ENCODE measurements at regions not wholly inside any gene's neighbourhood (a gene's known extent, or its start where the extent isn't known, plus 50 kb on each side); places are given as distances from the start of the nearest gene placed in this dataset.

GRCh38 chr2:238596571-238597551, 170.1 kb downstream of the ASB1 start:
- no peak overlapping the region for H2AFZ ChIP-seq (ENCODE audit: insufficient read depth, low read depth, low read length, poor library complexity, severe bottlenecking)

More at GRCh38 chr2:238596571-238597551, 170.1 kb downstream of the ASB1 start:
- 73% methylated on average over 20 of the region's 24 CpGs for WGBS (ENCODE audit: insufficient coverage)
- H3K9me3 ChIP-seq (ENCODE audit: control extremely low read depth in 1 of 3, control insufficient read depth in 2 of 3, insufficient read depth in 1 of 3, low read length in 2 of 3): peaks cover 0 to 3% (median 0%) of the 10 kb centered on the region in 3 donors
- intact Hi-C loops (cut with micrococcal nuclease): no loop called here
- H3K9ac ChIP-seq (ENCODE audit: low read length): no peak overlapping the region
- CTCF ChIA-PET: no interaction called here
- H3K4me3 ChIP-seq (ENCODE audit: control extremely low read depth in 1 of 5, extremely low read depth in 1 of 5, insufficient read depth in 1 of 5, low read depth in 2 of 5, low read length in 4 of 5): no peak overlapping the region
- H3K4me1 ChIP-seq (ENCODE audit: control insufficient read depth in 2 of 2, insufficient read depth in 2 of 2, low read length in 2 of 2): no peaks in the 10 kb centered on the region
- ATAC-seq (ENCODE audit: low read depth) (no peak), DNase-seq (no peak)
- no peaks in the 10 kb centered on the region for H3K27me3 ChIP-seq (replicated peaks in 1 of 4; ENCODE audit: control extremely low read depth in 1 of 4, control insufficient read depth in 3 of 4, insufficient read depth in 4 of 4, low read length in 3 of 4)
- H3K27ac Mint-ChIP-seq: no peak overlapping the region
- no peaks in the 10 kb centered on the region for H4K20me1 ChIP-seq (ENCODE audit: control insufficient read depth, insufficient read depth, low read length, poor library complexity, severe bottlenecking)
- no peak overlapping the region for H3K27ac ChIP-seq (ENCODE audit: low read length in 2 of 2)
- H3K9me3 Mint-ChIP-seq (ENCODE audit: insufficient read depth): no peaks in the 10 kb centered on the region
- H3K27me3 Mint-ChIP-seq: peaks cover 18% of the 10 kb centered on the region
- no peaks in the 10 kb centered on the region for H3K4me1 Mint-ChIP-seq
- no peaks in the 10 kb centered on the region for H3K36me3 ChIP-seq (replicated peaks in 1 of 2; ENCODE audit: control extremely low read depth in 1 of 2, control insufficient read depth in 1 of 2, extremely low read depth in 1 of 2, insufficient read depth in 2 of 2, low read length in 1 of 2)
- H3K79me2 ChIP-seq (ENCODE audit: control insufficient read depth, insufficient read depth, low read length): no peaks in the 10 kb centered on the region
- no peak for TF ChIP-seq EZH2 (IDR thresholded peaks at IDR 0.05; ENCODE audit: borderline replicate concordance, insufficient read depth, low read depth, low read length, poor library complexity, severe bottlenecking)
- TF ChIP-seq CTCF (IDR thresholded peaks at IDR 0.05): no peak
- H3K4me2 ChIP-seq (replicated peaks; ENCODE audit: low read depth, low read length, poor library complexity, severe bottlenecking): no peak overlapping the region
- no peak overlapping the region for H3K4me3 Mint-ChIP-seq
- POLR2A ChIA-PET: no interaction called here

Data from B cell (primary cell).